ENCODE measurements at regions not wholly inside any gene's neighbourhood (a gene's known extent, or its start where the extent isn't known, plus 50 kb on each side); places are given as distances from the start of the nearest gene placed in this dataset.

GRCh38 chr9:107218829-107219485 lies 64.1 kb upstream of the RAD23B start:
- no peak for TF ChIP-seq EP300 (IDR thresholded peaks at IDR 0.05)
- TF ChIP-seq POLR2A (IDR thresholded peaks at IDR 0.05), result no peak
- TF ChIP-seq, protein P1, sequence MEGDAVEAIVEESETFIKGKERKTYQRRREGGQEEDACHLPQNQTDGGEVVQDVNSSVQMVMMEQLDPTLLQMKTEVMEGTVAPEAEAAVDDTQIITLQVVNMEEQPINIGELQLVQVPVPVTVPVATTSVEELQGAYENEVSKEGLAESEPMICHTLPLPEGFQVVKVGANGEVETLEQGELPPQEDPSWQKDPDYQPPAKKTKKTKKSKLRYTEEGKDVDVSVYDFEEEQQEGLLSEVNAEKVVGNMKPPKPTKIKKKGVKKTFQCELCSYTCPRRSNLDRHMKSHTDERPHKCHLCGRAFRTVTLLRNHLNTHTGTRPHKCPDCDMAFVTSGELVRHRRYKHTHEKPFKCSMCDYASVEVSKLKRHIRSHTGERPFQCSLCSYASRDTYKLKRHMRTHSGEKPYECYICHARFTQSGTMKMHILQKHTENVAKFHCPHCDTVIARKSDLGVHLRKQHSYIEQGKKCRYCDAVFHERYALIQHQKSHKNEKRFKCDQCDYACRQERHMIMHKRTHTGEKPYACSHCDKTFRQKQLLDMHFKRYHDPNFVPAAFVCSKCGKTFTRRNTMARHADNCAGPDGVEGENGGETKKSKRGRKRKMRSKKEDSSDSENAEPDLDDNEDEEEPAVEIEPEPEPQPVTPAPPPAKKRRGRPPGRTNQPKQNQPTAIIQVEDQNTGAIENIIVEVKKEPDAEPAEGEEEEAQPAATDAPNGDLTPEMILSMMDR (IDR thresholded peaks at IDR 0.05), result no peak
- no peak for TF ChIP-seq POLR2AphosphoS5 (IDR thresholded peaks at IDR 0.05)
- no peak overlapping the region for H3K27ac ChIP-seq
- peaks cover 0 to 9% (median 2%) of the 10 kb centered on the region in 4 donors for H3K4me1 ChIP-seq
- no peaks in the 10 kb centered on the region for H3K27me3 ChIP-seq
- WGBS, 2 donors, result 84 to 88% methylated on average over 6 of the region's 6 CpGs
- no peaks in the 10 kb centered on the region for H3K36me3 ChIP-seq
- ATAC-seq (ENCODE audit: low FRiP score in 2 of 2) (no peak), DNase-seq (no peak)
- no peak overlapping the region for H3K4me3 ChIP-seq
- no peaks in the 10 kb centered on the region for H3K9me3 ChIP-seq

GRCh38 chr9:107219486-107220077 lies 63.5 kb upstream of the RAD23B start:
- 91 to 92% methylated on average over 4 of the region's 4 CpGs for WGBS, 2 donors
- H3K27ac ChIP-seq, result no peak overlapping the region
- TF ChIP-seq, protein P1 (IDR thresholded peaks at IDR 0.05), result no peak
- TF ChIP-seq POLR2A (IDR thresholded peaks at IDR 0.05) (no peak), EP300 (IDR thresholded peaks at IDR 0.05) (no peak), POLR2AphosphoS5 (IDR thresholded peaks at IDR 0.05) (no peak)
- DNase-seq, result no peak
- no peaks in the 10 kb centered on the region for H3K27me3 ChIP-seq
- no peak overlapping the region for H3K4me3 ChIP-seq
- no peaks in the 10 kb centered on the region for H3K9me3 ChIP-seq
- H3K4me1 ChIP-seq, result peaks cover 0 to 3% (median 0%) of the 10 kb centered on the region in 4 donors
- ATAC-seq (ENCODE audit: low FRiP score in 2 of 2), result no peak
- no peaks in the 10 kb centered on the region for H3K36me3 ChIP-seq

GRCh38 chr9:107221321-107221720 lies 61.8 kb upstream of the RAD23B start:
- no peak overlapping the region for H3K27ac ChIP-seq
- 39 to 43% methylated on average over 2 of the region's 2 CpGs for WGBS, 2 donors

GRCh38 chr9:107222020-107222522 lies 61.0 kb upstream of the RAD23B start:
- DNase-seq (no peak), ATAC-seq (ENCODE audit: low FRiP score in 2 of 2) (no peak)
- H3K27ac ChIP-seq, result no peak overlapping the region
- no peaks in the 10 kb centered on the region for H3K4me1 ChIP-seq
- no peak overlapping the region for H3K4me3 ChIP-seq
- H3K27me3 ChIP-seq, result no peaks in the 10 kb centered on the region
- TF ChIP-seq EP300 (IDR thresholded peaks at IDR 0.05), result no peak
- no peak for TF ChIP-seq POLR2AphosphoS5 (IDR thresholded peaks at IDR 0.05)
- TF ChIP-seq POLR2A (IDR thresholded peaks at IDR 0.05), result no peak
- TF ChIP-seq, protein P1 (IDR thresholded peaks at IDR 0.05), result no peak
- H3K36me3 ChIP-seq, result no peaks in the 10 kb centered on the region
- H3K9me3 ChIP-seq, result no peaks in the 10 kb centered on the region
- WGBS, 2 donors, result 44 to 51% methylated on average over 7 of the region's 7 CpGs

More at GRCh38 chr9:107221321-107221720, 61.8 kb upstream of the RAD23B start:
- H3K36me3 ChIP-seq, result no peaks in the 10 kb centered on the region
- no peaks in the 10 kb centered on the region for H3K4me1 ChIP-seq
- ATAC-seq (ENCODE audit: low FRiP score in 2 of 2) (no peak), DNase-seq (no peak)
- H3K9me3 ChIP-seq, result no peaks in the 10 kb centered on the region
- no peak for TF ChIP-seq EP300 (IDR thresholded peaks at IDR 0.05)
- no peak for TF ChIP-seq POLR2A (IDR thresholded peaks at IDR 0.05)
- TF ChIP-seq, protein P1 (IDR thresholded peaks at IDR 0.05), result no peak
- no peak for TF ChIP-seq POLR2AphosphoS5 (IDR thresholded peaks at IDR 0.05)
- no peak overlapping the region for H3K4me3 ChIP-seq
- no peaks in the 10 kb centered on the region for H3K27me3 ChIP-seq
